ENCODE measurements at regions not wholly inside any gene's neighbourhood (a gene's known extent, or its start where the extent isn't known, plus 50 kb on each side); places are given as distances from the start of the nearest gene placed in this dataset.

- TF ChIP-seq EZH2 (IDR thresholded peaks at IDR 0.05; ENCODE audit: low read length, missing control alignments) (no peak), CTCF (conservative IDR thresholded peaks at IDR 0.05 in 1 of 2, IDR thresholded peaks at IDR 0.05 in 1 of 2; ENCODE audit: low read depth in 1 of 2, low read length in 2 of 2) (no peak)
Measured at GRCh38 chr1:62926681-62927252, 142.8 kb downstream of the ATG4C start.

All from fibroblast of lung (primary cell).